ENCODE measurements at regions not wholly inside any gene's neighbourhood (a gene's known extent, or its start where the extent isn't known, plus 50 kb on each side); places are given as distances from the start of the nearest gene placed in this dataset.
A peak's percentile ranks its signal among the peaks of the same experiment; 100 is the strongest.

GRCh38 chr3:177595530-177596188 lies 398.4 kb upstream of the TBL1XR1 start:
- H3K4me3 ChIP-seq (ENCODE audit: control insufficient read depth in 1 of 2, extremely low read depth in 1 of 2, low read length in 1 of 2): no peak overlapping the region
- Mint-ChIP-seq H3K27me3 (no peaks in the 10 kb centered on the region), H3K4me1 (peaks cover 83 to 87% (median 86%) of the 10 kb centered on the region in 3 donors), H3K4me3 (peak overlapping the region in 1 of 3 donors; percentile 55), H3K27ac (peak overlapping the region; percentile 48 to 80), H3K36me3 (no peaks in the 10 kb centered on the region), H3K9me3 (no peaks in the 10 kb centered on the region)
- no peaks in the 10 kb centered on the region for H3K27me3 ChIP-seq (replicated peaks in 1 of 2; ENCODE audit: control insufficient read depth in 2 of 2, extremely low read depth in 1 of 2, insufficient read depth in 2 of 2, low read length in 1 of 2)
- ATAC-seq (replicated peaks in 1 of 4) (no peak), DNase-seq (no peak)
- H3K4me1 ChIP-seq (ENCODE audit: control insufficient read depth in 1 of 2, extremely low read depth in 1 of 2, insufficient read depth in 2 of 2, low read length in 2 of 2): peaks cover 46 to 48% of the 10 kb centered on the region in 2 experiments
- ChIA-PET CTCF (interaction anchor here in 1 of 2 donors (0.5 kb wide), 1 partner anchor 291 kb away, joined by 7 read pairs; no protein-coding TSS in a partner anchor), POLR2A (no interaction called here)
- H3K9me3 ChIP-seq: no peaks in the 10 kb centered on the region
- no peak overlapping the region for H3K27ac ChIP-seq (ENCODE audit: low read length)
- H3K36me3 ChIP-seq (ENCODE audit: control insufficient read depth in 2 of 2, extremely low read depth in 1 of 2, insufficient read depth in 1 of 2, low read length in 1 of 2): no peaks in the 10 kb centered on the region
- no CpG with 5 or more reads among the region's 4 CpGs for WGBS (ENCODE audit: insufficient coverage)

GRCh38 chr3:177596248-177596815 lies 399.1 kb upstream of the TBL1XR1 start:
- no peaks in the 10 kb centered on the region for H3K27me3 Mint-ChIP-seq
- no peaks in the 10 kb centered on the region for H3K9me3 ChIP-seq
- CTCF ChIA-PET: interaction anchor here in 1 of 2 donors (0.5 kb wide), 1 partner anchor 292 kb away, joined by 7 read pairs; no protein-coding TSS in a partner anchor

GRCh38 chr3:177596816-177597271 lies 399.6 kb upstream of the TBL1XR1 start:
- CTCF ChIA-PET: interaction anchor here in 1 of 2 donors (0.8 kb wide), 1 partner anchor 546 kb away, joined by 3 read pairs; no protein-coding TSS in a partner anchor
- Histone ChIP-seq H3K9me3 (no peaks in the 10 kb centered on the region), H3K4me1 (ENCODE audit: control insufficient read depth in 1 of 2, extremely low read depth in 1 of 2, insufficient read depth in 2 of 2, low read length in 2 of 2) (peaks cover 37 to 46% of the 10 kb centered on the region in 2 experiments), H3K36me3 (ENCODE audit: control insufficient read depth in 2 of 2, extremely low read depth in 1 of 2, insufficient read depth in 1 of 2, low read length in 1 of 2) (no peaks in the 10 kb centered on the region), H3K27me3 (replicated peaks in 1 of 2; ENCODE audit: control insufficient read depth in 2 of 2, extremely low read depth in 1 of 2, insufficient read depth in 2 of 2, low read length in 1 of 2) (no peaks in the 10 kb centered on the region), H3K27ac (ENCODE audit: low read length) (peak overlapping the region; percentile 87), H3K4me3 (ENCODE audit: control insufficient read depth in 1 of 2, extremely low read depth in 1 of 2, low read length in 1 of 2) (no peak overlapping the region)
- Mint-ChIP-seq H3K9me3 (no peaks in the 10 kb centered on the region), H3K4me1 (peaks cover 80 to 85% (median 80%) of the 10 kb centered on the region in 3 donors), H3K36me3 (no peaks in the 10 kb centered on the region), H3K27ac (peak overlapping the region; percentile 95 to 98), H3K27me3 (no peaks in the 10 kb centered on the region), H3K4me3 (peak overlapping the region in 2 of 3 donors; percentile 55 to 64)
- no peak for DNase-seq
- ATAC-seq (replicated peaks in 1 of 4): no peak
- POLR2A ChIA-PET: interaction anchor here in 1 of 2 donors (0.6 kb wide), 1 partner anchor 147 kb away, joined by 3 read pairs; no protein-coding TSS in a partner anchor
- WGBS (ENCODE audit: insufficient coverage): no CpG with 5 or more reads among the region's 1 CpG

More at GRCh38 chr3:177596248-177596815, 399.1 kb upstream of the TBL1XR1 start:
- 100% methylated on average over 2 of the region's 3 CpGs for WGBS (ENCODE audit: insufficient coverage)
- Histone ChIP-seq H3K4me3 (ENCODE audit: control insufficient read depth in 1 of 2, extremely low read depth in 1 of 2, low read length in 1 of 2) (no peak overlapping the region), H3K36me3 (ENCODE audit: control insufficient read depth in 2 of 2, extremely low read depth in 1 of 2, insufficient read depth in 1 of 2, low read length in 1 of 2) (no peaks in the 10 kb centered on the region), H3K4me1 (ENCODE audit: control insufficient read depth in 1 of 2, extremely low read depth in 1 of 2, insufficient read depth in 2 of 2, low read length in 2 of 2) (peaks cover 41 to 46% of the 10 kb centered on the region in 2 experiments), H3K27ac (ENCODE audit: low read length) (peak overlapping the region; percentile 38), H3K27me3 (replicated peaks in 1 of 2; ENCODE audit: control insufficient read depth in 2 of 2, extremely low read depth in 1 of 2, insufficient read depth in 2 of 2, low read length in 1 of 2) (no peaks in the 10 kb centered on the region)
- peaks cover 83 to 87% (median 85%) of the 10 kb centered on the region in 3 donors for H3K4me1 Mint-ChIP-seq
- H3K4me3 Mint-ChIP-seq: peak overlapping the region in 1 of 3 donors; percentile 55
- POLR2A ChIA-PET: no interaction called here
- H3K27ac Mint-ChIP-seq: peak overlapping the region; percentile 48 to 98
- DNase-seq (no peak), ATAC-seq (replicated peaks in 1 of 4) (no peak)
- no peaks in the 10 kb centered on the region for H3K36me3 Mint-ChIP-seq
- H3K9me3 Mint-ChIP-seq: no peaks in the 10 kb centered on the region

GRCh38 chr3:177597311-177598096 lies 400.2 kb upstream of the TBL1XR1 start:
- WGBS (ENCODE audit: insufficient coverage): 10% methylated on average over 3 of the region's 10 CpGs
- Histone ChIP-seq H3K36me3 (ENCODE audit: control insufficient read depth in 2 of 2, extremely low read depth in 1 of 2, insufficient read depth in 1 of 2, low read length in 1 of 2) (no peaks in the 10 kb centered on the region), H3K9me3 (no peaks in the 10 kb centered on the region), H3K4me1 (ENCODE audit: control insufficient read depth in 1 of 2, extremely low read depth in 1 of 2, insufficient read depth in 2 of 2, low read length in 2 of 2) (peaks cover 37 to 46% of the 10 kb centered on the region in 2 experiments), H3K27ac (ENCODE audit: low read length) (peak overlapping the region; percentile 87), H3K4me3 (ENCODE audit: control insufficient read depth in 1 of 2, extremely low read depth in 1 of 2, low read length in 1 of 2) (peak overlapping the region in 1 of 2 donors; percentile 5), H3K27me3 (replicated peaks in 1 of 2; ENCODE audit: control insufficient read depth in 2 of 2, extremely low read depth in 1 of 2, insufficient read depth in 2 of 2, low read length in 1 of 2) (no peaks in the 10 kb centered on the region)
- peak; percentile 89 to 94 (median 92) for ATAC-seq (replicated peaks in 1 of 4)
- peak in 22 of 35 experiments; percentile 1 to 69 (median 13) for DNase-seq
- no peaks in the 10 kb centered on the region for H3K9me3 Mint-ChIP-seq
- H3K36me3 Mint-ChIP-seq: no peaks in the 10 kb centered on the region
- H3K4me1 Mint-ChIP-seq: peaks cover 81 to 85% (median 84%) of the 10 kb centered on the region in 3 donors
- H3K27ac Mint-ChIP-seq: peak overlapping the region; percentile 95 to 98
- POLR2A ChIA-PET: interaction anchor here in 1 of 2 donors (0.6 kb wide), 1 partner anchor 148 kb away, joined by 3 read pairs; no protein-coding TSS in a partner anchor
- peak overlapping the region; percentile 55 to 71 (median 64) for H3K4me3 Mint-ChIP-seq
- no peaks in the 10 kb centered on the region for H3K27me3 Mint-ChIP-seq
- CTCF ChIA-PET: interaction anchor here (0.6 to 1.6 kb wide), 3 partner anchors 237 to 547 kb away, joined by 3 read pairs; partner anchors contain the start of gene TBL1XR1 (in 1 of the 2)

- ChIA-PET CTCF (interaction anchor here (0.5 to 1.6 kb wide), 4 partner anchors 34 to 451 kb away, joined by 3 read pairs; partner anchors contain the start of gene TBL1XR1 (in 1 of the 2)), POLR2A (no interaction called here)
- H3K27me3 ChIP-seq (replicated peaks in 1 of 2; ENCODE audit: control insufficient read depth in 2 of 2, extremely low read depth in 1 of 2, insufficient read depth in 2 of 2, low read length in 1 of 2): no peaks in the 10 kb centered on the region
- DNase-seq (peak in 2 of 35 experiments; percentile 9 to 21), ATAC-seq (replicated peaks in 1 of 4) (no peak)
- H3K4me1 Mint-ChIP-seq: peaks cover 86 to 92% (median 89%) of the 10 kb centered on the region in 3 donors
- no peak overlapping the region for H3K4me3 ChIP-seq (ENCODE audit: control insufficient read depth in 1 of 2, extremely low read depth in 1 of 2, low read length in 1 of 2)
- WGBS (ENCODE audit: insufficient coverage): 100% methylated on average over 1 of the region's 4 CpGs
- peak overlapping the region; percentile 95 to 98 for H3K27ac Mint-ChIP-seq
- H3K36me3 ChIP-seq (ENCODE audit: control insufficient read depth in 2 of 2, extremely low read depth in 1 of 2, insufficient read depth in 1 of 2, low read length in 1 of 2): no peaks in the 10 kb centered on the region
- H3K4me3 Mint-ChIP-seq: peak overlapping the region; percentile 55 to 71 (median 64)
- no peaks in the 10 kb centered on the region for H3K9me3 ChIP-seq
- H3K4me1 ChIP-seq (ENCODE audit: control insufficient read depth in 1 of 2, extremely low read depth in 1 of 2, insufficient read depth in 2 of 2, low read length in 2 of 2): peaks cover 43 to 46% of the 10 kb centered on the region in 2 experiments
- peak overlapping the region; percentile 87 for H3K27ac ChIP-seq (ENCODE audit: low read length)
- H3K27me3 Mint-ChIP-seq: no peaks in the 10 kb centered on the region
- no peaks in the 10 kb centered on the region for H3K9me3 Mint-ChIP-seq
- H3K36me3 Mint-ChIP-seq: no peaks in the 10 kb centered on the region
Measured at GRCh38 chr3:177598097-177598833, 401.0 kb upstream of the TBL1XR1 start.
